NCI-H510A (cell line): ENCODE measurements at regions not wholly inside any gene's neighbourhood (a gene's known extent, or its start where the extent isn't known, plus 50 kb on each side); places are given as distances from the start of the nearest gene placed in this dataset.

Source experiments
- DNase-seq: peaks from one replicate; lab custom pipeline; 2025; lab: John Stamatoyannopoulos, UW

GRCh38 chr1:96363826-96364225 is 357.8 kb upstream of the PTBP2 start:
- no peak for DNase-seq

DNA sequence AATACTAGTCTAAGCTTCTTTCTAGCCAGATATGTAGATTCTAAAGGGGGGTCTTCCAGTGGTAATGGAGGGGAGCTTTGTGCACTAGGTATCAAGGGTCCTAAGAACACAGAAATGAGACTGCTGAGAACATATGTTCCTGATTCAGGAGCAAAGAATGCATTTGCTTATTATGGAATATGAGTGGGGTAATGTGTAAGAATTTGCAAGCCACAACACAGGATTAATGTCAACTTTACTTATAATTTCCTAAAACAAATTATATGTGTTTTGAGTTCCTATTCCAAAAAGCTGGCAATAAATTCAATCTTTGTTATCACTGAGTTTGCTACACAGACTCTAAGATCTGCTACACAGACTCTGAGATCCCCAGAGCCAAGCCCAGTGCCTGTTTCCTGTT is 357.0 kb upstream of the PTBP2 start:
- DNase-seq, result no peak

DNA sequence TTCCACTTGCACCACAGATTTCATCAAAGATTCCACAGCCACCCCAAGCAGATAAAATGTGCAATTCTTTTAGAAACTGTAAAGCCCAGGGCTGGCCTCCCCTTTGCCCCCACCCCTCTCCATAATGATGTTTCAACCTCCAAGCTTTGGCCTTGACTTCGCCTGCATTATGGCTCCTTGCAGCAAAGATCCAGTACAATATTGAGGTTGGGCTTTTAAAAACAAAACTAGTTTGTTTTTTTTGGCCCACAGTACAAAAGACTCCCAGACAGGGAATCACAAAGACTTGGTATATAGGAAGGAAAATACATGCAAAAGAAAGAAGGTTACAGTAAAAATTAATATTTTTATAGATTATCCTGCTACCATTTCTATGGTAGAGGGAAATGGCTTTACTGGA is 356.5 kb upstream of the PTBP2 start:
- no peak for DNase-seq

GRCh38 chr1:96365596-96366390 is 355.8 kb upstream of the PTBP2 start:
- DNase-seq, result no peak

DNA sequence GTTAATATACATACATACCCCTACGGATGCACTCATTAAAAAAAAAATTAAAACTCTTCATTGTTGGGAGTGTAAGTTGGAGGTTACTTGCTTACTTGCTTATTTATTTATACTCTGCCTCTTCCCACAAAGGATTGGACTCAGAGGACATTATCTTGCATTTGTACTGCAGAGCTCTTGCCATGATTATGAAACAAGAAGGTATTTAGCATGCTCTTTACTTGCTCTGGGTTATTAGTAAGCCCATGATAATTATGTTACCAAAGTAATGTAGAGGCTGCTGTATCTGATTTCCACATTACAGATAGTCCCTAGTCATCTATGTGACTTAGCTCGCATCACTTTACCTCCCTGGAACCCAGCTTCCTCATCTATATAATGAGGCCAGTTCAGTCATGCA is 355.1 kb upstream of the PTBP2 start:
- DNase-seq, result no peak

GRCh38 chr1:96367791-96368190 is 353.8 kb upstream of the PTBP2 start:
- no peak for DNase-seq

- no peak for DNase-seq
Measured at GRCh38 chr1:96370757-96371156, 350.8 kb upstream of the PTBP2 start.

GRCh38 chr1:96372881-96373280 is 348.7 kb upstream of the PTBP2 start:
- no peak for DNase-seq

DNA sequence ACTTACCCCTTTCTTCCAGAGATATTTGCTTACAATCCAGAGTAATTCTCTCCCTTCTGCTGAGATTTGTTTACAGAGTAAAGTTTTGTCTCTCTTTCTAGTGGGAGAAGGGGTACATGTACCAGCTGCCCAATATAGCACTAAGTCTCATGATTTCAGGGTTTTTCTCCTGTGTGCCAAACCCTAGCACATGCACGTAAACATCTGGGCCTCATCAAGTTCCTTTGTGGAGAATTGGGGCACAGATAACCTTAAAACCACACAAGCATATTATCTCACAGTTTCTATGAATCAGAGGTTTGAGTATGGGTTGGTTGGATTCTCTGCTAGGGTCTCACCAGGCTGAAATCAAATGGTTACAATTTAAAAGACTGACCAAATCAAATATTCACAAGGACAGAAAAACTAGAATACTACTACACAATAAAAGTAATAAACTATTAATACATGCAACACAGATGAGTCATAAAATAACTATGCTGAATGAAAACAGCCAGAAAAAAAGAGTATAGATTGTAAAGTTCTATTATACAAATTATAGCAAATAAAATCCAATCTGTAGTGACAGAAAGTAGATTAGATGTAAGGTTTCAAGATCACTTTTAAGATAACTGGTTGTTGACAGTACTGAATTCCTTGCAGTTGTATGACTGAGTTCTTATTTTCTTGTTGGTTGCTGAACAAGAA is 347.4 kb upstream of the PTBP2 start:
- DNase-seq, result no peak

- DNase-seq, result no peak
Measured at GRCh38 chr1:96376846-96377245, 344.7 kb upstream of the PTBP2 start.

DNA sequence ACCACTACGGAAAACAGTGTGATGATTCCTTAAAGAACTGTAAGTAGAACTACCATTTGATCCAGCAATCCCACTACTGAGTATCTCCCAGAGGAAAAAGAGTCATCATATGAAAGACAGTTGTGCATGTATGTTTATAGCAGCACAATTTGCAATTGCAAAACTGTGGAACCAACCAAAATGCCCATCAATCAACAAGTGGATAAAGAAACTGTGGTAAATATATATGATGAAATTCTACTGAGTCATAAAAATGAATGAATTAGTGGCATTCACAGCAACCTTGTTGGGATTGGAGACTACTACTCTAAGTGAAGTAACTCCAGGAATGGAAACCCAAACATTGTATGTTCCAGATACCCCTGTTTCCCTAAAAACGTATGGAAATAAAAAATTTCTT is 337.0 kb upstream of the PTBP2 start:
- DNase-seq, result no peak

- no peak for DNase-seq
Measured at GRCh38 chr1:96387785-96388184, 333.8 kb upstream of the PTBP2 start.

DNA sequence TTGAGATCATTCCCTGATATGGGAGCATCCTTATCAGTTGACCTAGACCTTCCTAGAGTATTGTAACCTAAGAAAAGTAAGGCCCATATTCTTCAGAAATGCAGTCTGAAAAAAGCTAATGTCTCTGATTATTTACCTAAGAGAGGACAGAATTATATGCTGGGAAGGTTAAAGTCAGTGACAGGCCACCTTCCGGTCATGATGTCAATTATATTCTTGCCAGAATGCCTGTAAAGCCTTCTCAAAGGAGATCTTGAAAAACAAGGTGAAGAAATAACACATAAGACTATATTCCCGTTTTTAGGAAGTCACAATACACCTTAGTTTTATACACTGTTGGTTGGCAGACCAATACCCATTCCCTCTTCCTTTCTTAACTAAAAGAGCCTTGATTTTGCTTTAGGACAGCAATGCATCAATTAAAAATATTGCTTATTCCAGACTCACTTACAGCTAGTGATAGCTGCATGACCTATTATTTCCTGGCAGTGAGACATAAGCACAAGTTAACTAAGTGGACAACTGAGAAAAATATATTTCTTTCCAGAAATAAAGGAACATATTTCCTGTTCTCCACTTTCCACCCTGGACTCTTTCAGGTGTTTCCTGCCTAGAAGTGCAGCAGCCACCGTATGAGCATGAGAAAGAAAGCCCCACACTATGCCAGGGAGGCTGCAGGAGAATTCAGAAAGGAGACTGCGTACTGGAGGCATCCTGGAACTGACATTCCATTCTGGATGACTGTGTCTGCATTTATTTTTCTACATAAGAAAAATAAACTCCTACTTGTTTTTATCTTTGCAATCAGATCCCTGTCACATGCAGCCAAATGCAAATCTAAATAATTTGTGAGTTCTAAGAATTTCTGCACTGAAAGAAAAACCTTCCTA is 332.9 kb upstream of the PTBP2 start:
- DNase-seq, result no peak

DNA sequence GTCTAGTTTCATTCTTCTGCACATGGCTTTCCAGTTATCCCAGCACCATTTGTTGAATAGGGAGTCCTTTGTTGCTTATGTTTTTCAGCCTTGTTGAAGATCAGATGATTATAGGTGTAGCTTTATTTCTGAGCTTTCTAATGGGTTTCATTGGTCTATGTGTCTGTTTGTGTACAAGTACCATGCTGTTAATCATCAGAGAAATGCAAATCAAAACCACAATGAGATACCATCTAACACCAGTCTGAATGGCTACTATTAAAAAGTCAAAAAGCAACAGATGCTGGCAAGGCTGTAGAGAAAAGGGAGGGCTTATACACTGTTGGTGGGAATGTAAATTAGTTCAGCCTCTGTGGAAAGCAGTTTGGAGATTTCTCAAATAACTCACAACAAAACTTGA is 321.5 kb upstream of the PTBP2 start:
- no peak for DNase-seq

GRCh38 chr1:96409087-96409486 is 312.5 kb upstream of the PTBP2 start:
- no peak for DNase-seq

- DNase-seq, result no peak
Measured at GRCh38 chr1:96409689-96410088, 311.9 kb upstream of the PTBP2 start.

DNA sequence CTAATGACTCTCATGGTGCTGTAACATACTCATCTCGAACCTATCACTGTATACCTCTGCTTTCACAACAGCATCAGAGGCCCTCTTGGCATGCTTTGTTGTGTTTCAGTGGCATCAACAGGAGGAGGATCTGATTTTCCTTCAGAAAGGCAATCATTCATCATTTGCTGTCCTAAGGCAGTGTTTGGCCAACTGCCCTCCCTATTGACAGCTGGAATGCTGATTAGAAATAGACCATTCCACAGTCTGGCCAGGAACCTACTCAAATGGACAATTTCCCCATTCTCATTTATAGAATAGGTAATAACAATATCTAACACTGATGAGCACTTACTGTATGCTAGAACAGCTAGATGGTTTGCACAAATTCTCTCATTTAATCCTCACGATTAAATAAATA is 310.6 kb upstream of the PTBP2 start:
- no peak for DNase-seq

DNA sequence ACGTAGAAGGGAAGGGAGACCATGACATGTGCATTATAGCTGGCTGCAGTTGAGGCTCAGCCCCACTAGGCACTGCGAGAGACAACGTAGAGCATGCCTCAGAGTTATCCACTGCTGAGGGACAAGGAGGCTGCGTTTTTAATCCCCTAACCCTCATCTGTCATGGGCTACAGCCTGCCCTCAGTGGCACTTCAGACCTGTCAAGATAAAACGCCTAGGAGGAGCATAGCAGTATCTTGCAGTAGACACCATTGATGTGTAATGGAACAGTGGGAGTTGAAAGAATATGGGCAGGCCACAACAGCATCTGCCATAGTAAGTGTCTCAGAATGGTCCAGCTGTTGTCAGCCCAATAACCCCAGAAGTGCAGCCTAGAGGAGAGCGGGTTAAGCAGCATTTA is 307.0 kb upstream of the PTBP2 start:
- DNase-seq, result no peak

GRCh38 chr1:96416111-96416595 is 305.4 kb upstream of the PTBP2 start:
- DNase-seq, result no peak

DNA sequence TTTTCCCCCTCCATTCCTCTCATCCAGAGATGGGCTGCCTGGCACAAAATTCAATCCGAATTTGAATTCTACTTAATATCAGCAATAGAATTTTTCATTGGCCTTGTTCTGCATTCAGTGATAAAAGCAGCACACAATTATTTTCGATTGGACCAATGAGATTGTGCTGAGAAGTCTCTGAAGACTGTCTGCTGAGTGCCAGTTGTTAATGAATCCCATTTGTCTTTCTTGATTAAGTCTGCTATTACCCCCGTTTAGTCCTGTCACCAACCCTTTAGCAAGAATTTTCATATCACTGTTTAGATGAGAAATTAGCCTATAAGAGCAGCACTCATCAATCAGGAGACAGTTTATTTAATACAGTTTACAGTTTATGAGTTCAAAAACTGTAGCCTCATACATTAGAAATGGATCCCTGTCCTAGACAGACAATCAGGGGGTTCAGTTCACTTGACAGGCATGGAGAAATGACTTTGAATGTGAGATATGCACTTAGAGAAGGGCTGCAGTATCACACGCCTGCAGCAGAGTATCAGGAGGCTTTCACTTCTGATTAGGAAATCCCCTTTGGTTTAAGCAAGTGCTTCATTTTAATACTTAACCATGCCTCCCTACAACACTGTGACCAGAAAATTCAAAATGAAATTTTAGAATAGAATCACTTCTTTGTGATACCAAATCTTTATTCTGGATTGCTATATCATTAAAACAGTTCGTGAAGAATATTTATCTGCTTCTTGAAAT is 304.7 kb upstream of the PTBP2 start:
- no peak for DNase-seq

- no peak for DNase-seq
Measured at GRCh38 chr1:96418969-96419368, 302.6 kb upstream of the PTBP2 start.

GRCh38 chr1:96424877-96425276 is 296.7 kb upstream of the PTBP2 start:
- DNase-seq, result no peak
